HG02840 (cell line): ENCODE measurements at regions not wholly inside any gene's neighbourhood (a gene's known extent, or its start where the extent isn't known, plus 50 kb on each side); places are given as distances from the start of the nearest gene placed in this dataset.
"Not testable (repeated sequence)": the region's sequence is repeated elsewhere in the genome, so short reads cannot be mapped to it uniquely, and the experiment has no call there.

Experiments used
- ATAC-seq: cut with Tn5 transposase; IDR thresholded peaks from one replicate; pipeline ENCODE4 v1.9.1; 2021; ENCODE audit warnings: mild to moderate bottlenecking, moderate library complexity, moderate number of reproducible peaks; ENCODE audit not compliant: unreplicated experiment, low FRiP score

GRCh38 chr10:131834152-131834810 is 66.5 kb upstream of the PPP2R2D start:
- ATAC-seq: no peak

- ATAC-seq: no peak
Observed at GRCh38 chr10:131838966-131839742, 61.7 kb upstream of the PPP2R2D start.

GRCh38 chr10:131839880-131840787 is 60.7 kb upstream of the PPP2R2D start:
- not testable (repeated sequence) for ATAC-seq

- no peak for ATAC-seq
Observed at GRCh38 chr10:131840788-131841118, 60.1 kb upstream of the PPP2R2D start.

- ATAC-seq: no peak
Observed at GRCh38 chr10:131841131-131841660, 59.6 kb upstream of the PPP2R2D start.

DNA sequence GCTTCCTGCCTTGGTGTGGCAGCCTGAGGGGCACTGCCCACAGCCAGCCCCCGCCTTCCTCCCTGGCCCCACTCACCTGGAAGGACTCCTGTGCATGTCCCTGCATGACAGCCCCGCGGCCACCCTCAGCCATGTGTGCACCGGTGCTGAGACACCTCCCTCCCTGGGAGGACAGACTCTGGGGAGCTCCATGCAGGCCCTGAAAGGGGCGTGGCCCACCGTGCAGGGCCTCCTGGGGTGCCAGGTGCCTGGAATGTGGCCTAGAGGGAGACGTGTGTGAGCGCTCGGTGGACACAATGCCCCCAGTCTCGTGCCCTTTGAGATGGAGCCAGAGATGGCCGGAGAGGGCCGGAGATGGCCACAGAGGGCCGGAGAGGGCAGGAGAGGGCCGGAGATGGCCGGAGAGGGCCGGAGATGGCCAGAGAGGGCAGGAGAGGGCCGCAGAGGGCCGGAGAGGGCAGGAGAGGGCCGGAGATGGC is 59.1 kb upstream of the PPP2R2D start:
- no peak for ATAC-seq

DNA sequence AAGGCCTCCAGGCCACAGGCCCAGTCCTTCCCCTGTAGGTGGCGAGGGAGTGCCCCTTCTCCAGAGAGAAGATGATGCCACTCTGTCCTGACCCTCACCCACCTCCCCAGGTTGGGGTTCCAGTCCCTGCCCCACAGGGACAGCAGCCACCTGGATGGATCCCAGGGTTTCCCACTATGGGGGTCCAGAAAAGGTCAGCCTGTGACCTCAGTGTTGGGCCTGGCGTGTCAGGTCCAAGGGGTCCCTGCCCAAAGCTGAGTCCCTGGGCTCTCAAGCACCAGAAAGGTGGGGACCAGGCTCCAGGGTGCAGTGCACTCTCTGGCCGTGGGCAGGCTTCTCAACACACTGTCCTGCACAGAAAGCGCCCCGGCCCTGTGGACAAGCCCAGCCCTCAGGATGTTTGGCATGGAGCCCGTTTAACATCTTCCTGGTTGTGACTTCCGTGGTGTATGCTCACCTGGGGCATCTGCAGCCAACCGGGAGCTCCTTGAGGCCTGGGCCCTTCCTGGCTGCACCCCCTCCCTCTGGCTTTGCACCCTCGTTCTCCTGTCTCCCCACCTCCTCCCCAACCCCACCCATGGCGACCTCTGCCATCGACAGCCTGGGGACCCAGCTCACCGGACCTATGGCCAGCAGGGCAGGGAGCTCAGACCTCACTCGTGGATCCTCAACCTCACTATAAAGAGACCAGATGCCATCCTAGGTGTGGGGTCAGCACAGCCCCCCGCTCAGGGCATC is 58.3 kb upstream of the PPP2R2D start:
- ATAC-seq: no peak

DNA sequence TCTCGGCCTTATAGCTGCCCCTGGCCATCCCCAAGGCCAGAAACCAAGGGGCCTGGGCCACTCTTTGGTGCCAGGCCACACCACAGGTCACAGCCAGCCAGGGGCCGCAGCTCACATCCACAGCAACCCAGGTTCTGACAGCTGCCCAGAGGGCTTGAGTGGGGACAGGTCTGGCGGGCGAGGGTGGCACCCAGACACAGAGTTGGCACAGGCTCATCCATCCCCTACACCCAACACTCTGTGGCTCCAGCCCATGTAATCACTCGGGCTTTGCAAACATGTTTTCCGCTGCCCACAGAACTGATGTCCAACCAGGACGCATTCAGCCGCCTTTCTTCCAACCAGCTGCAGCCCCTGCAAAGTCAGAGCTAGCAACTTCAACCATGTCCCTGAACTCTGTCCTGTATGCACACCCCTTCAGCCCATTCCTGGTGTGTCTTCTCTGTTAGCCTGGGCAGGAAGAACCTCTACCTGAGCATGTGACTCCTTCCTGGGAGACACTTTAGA is 57.7 kb upstream of the PPP2R2D start:
- no peak for ATAC-seq

GRCh38 chr10:131843881-131844284 is 56.9 kb upstream of the PPP2R2D start:
- ATAC-seq: no peak

DNA sequence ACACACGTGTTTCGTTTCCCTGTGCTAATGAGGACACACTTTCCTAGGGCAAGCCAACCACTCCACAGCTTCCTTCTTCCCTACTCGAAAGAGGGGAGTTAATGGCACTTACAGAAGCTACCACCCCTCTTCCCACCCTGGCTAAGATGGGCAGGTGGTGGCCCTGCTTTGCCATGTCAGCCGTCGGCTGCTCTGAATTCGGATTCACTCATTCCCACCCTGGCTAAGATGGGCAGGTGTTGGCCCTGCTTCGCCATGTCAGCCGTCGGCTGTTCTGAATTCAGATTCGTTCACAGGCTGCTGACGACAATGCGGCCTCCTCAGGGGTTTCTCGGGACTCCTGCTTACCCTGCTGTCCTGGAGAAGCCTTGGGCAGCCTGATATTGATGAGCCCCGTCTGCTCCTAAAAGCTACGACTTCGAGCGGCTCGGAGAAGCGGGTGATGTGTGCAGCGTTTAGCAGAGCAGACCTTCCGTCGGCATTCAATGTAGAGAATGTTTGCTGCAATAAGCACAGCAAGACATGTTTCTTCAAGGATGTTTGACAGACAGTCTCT is 56.2 kb upstream of the PPP2R2D start:
- ATAC-seq: no peak

DNA sequence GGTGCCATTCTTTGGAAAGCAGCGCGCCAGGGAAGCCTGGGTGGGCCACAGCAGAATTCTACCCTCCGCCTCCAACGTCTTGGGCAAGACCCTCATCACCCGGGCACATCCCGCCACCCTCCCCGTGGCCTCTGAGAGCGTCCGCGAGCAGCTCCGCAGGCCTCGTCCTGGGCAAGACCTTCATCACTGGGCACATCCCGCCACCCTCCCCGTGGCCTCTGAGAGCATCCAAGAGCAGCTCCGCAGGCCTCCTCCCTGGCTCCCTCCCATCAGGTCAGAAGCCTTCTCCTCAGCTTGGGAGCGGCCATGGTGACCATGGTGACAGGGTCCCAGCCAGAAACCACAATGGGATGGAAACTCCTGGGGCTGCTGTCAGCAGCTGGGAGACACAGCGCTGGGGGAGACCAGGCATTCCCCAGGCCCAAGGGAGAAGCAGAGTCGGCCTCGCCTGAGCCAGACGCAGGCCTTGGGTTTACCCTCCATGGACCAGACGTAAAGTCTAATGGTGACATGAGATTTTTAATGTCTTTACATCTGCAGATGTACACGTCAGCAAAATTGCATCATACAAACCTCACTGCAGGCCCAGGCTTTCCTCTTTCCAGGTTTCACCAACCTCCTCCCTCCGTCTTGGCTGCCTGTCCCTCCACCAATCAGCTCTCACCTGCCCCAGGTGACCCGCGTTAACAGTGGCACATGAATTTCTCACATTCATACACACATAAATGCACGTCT is 55.1 kb upstream of the PPP2R2D start:
- no peak for ATAC-seq

DNA sequence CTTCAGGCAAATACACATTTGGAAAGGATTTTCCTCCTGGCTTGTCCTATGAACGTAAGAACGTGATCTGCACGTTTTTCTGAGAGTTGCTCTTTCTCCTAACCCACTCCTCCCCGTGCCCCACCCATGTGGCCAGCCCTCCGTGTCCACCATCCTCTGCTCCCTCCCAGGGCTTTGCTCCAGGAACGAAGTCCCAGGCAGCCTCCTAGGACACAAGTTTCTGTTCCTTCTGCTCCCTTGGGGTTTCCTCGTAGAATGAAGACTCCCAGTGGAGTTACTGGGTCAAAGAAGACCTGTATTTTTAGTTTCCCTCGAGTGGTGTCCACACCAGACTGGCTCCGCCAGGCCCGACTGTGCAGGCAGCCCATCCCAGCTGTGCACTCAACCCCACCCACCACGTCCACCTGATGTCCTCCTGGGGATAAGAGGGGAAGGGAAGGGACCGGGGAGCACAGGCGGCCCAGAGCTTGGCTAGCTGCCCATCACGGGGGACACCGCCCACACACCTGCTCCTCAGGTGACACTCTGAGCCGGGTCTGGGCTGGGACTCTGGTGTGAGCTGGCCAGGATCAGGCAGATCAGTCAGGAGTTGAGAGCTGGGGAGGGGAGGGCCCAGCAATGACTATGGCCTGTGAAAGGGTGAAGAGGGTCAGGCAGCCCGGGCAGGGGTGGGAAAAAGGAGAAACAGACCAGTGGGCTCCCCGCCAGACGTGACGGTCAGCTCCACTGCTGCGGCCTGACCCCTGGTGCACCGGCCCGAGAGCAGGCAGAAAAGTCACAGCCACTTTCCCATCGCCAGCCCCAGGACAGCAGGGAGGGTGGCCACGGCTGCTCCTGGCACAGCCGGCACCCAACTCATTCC is 54.3 kb upstream of the PPP2R2D start:
- no peak for ATAC-seq

- no peak for ATAC-seq
Observed at GRCh38 chr10:131847241-131847783, 53.5 kb upstream of the PPP2R2D start.

DNA sequence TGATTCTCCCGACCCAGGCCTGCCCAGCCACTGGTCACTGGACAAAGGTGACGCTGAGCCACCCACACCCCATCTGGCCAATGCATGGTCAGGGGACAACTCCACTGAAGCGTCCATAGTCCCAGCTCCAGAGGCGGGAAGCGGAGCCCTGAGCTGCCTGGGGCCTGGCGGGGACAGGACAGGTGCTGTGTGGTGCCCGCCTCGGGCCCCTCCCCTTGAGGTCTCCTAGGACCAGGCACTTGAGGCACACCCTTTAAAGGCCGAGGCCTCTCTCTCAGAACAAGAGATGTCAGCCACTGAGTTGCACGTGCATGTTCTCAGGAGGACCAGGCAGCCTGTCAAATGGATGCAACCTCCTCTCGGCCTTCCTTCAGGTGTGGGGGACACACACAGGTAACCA is 52.5 kb upstream of the PPP2R2D start:
- no peak for ATAC-seq

DNA sequence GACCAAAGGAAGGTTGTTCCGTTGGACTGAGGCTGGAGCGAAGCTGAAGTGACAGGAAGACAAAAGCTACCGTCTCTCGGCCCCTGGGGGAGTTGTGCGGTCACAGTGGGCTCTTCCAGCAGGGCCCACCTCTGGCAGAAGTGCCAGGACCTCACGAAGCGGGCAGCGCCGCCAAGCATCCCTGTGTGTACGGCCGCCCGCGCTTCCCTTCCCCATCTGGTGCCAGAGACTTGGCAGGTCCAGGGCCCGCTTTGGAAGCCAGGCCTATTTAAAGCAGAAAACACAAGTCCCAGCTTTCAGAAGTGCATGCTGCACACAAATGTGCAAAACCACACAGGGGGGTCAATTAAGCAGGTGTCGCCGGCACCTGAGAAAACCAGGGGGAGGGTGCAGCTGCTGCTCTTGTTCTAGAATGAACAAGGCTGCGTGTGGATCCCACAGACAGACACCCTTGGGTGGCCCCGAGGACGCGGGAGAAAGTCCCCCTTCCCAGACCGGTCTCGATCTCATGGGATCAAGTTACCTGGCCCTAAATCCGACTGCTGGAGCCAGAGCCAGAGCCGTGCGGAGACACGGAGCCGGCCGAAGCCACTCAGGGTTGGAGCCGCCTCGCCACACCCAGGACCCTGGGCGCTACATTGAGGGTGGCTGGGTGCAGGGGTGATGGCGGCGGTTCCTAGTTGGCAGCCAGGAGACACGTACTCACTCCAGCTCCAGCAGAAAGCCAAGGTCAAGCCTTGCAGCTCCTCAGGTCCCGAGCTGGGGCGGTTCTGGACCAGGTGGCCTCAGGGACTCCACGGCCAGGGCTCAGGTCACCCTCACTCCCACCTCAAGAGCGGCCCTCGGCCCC is 51.8 kb upstream of the PPP2R2D start:
- ATAC-seq: no peak

- ATAC-seq: no peak
Observed at GRCh38 chr10:131849591-131850382, 51.0 kb upstream of the PPP2R2D start.
